ENCODE measurements at regions not wholly inside any gene's neighbourhood (a gene's known extent, or its start where the extent isn't known, plus 50 kb on each side); places are given as distances from the start of the nearest gene placed in this dataset.
A peak's percentile ranks its signal among the peaks of the same experiment; 100 is the strongest.

GRCh38 chr7:46864716-46865115 is 717.2 kb downstream of the TNS3 start:
- H3K4me1 ChIP-seq (ENCODE audit: insufficient read depth, low read length), result peaks cover 21% of the 10 kb centered on the region
- no peak overlapping the region for H3K4me2 ChIP-seq (ENCODE audit: insufficient read depth, low read length)
- peak overlapping the region; percentile 65 for H3K27ac ChIP-seq (ENCODE audit: low read depth, low read length)
- H3K36me3 ChIP-seq (ENCODE audit: insufficient read depth, low read length), result no peaks in the 10 kb centered on the region
- no peak for TF ChIP-seq CTCF (IDR thresholded peaks at IDR 0.05; ENCODE audit: extremely low read depth, low read depth, low read length)
- DNase-seq (ENCODE audit: insufficient read length, low spot score, missing footprints), result no peak
- no peaks in the 10 kb centered on the region for H3K27me3 ChIP-seq (ENCODE audit: insufficient read depth, low read length)
- no peaks in the 10 kb centered on the region for H3K9me3 ChIP-seq (ENCODE audit: low read depth, low read length)
- H3K79me2 ChIP-seq (ENCODE audit: insufficient read depth, low read length), result no peaks in the 10 kb centered on the region
- no peak overlapping the region for H3K4me3 ChIP-seq (ENCODE audit: insufficient read depth, low read length)
- H4K20me1 ChIP-seq (ENCODE audit: insufficient read depth, low read length), result no peaks in the 10 kb centered on the region
- no peak overlapping the region for H2AFZ ChIP-seq (ENCODE audit: low read length)

- H4K20me1 ChIP-seq (ENCODE audit: insufficient read depth, low read length), result no peaks in the 10 kb centered on the region
- no peaks in the 10 kb centered on the region for H3K27me3 ChIP-seq (ENCODE audit: insufficient read depth, low read length)
- no peaks in the 10 kb centered on the region for H3K36me3 ChIP-seq (ENCODE audit: insufficient read depth, low read length)
- H3K4me1 ChIP-seq (ENCODE audit: insufficient read depth, low read length), result peaks cover 40% of the 10 kb centered on the region
- peak; percentile 61 for DNase-seq (ENCODE audit: insufficient read length, low spot score, missing footprints)
- H3K9me3 ChIP-seq (ENCODE audit: low read depth, low read length), result no peaks in the 10 kb centered on the region
- H3K79me2 ChIP-seq (ENCODE audit: insufficient read depth, low read length), result no peaks in the 10 kb centered on the region
- peak overlapping the region; percentile 29 for H3K4me2 ChIP-seq (ENCODE audit: insufficient read depth, low read length)
- no peak for TF ChIP-seq CTCF (IDR thresholded peaks at IDR 0.05; ENCODE audit: extremely low read depth, low read depth, low read length)
- H3K4me3 ChIP-seq (ENCODE audit: insufficient read depth, low read length), result no peak overlapping the region
- peak overlapping the region; percentile 87 for H3K27ac ChIP-seq (ENCODE audit: low read depth, low read length)
- H2AFZ ChIP-seq (ENCODE audit: low read length), result peak overlapping the region; percentile 49
These were observed 721.9 kb downstream of the TNS3 start for GRCh38 chr7:46859963-46860475.

- Histone ChIP-seq H3K4me2 (ENCODE audit: insufficient read depth, low read length) (peak overlapping the region; percentile 64), H3K27ac (ENCODE audit: low read depth, low read length) (peak overlapping the region; percentile 91), H3K36me3 (ENCODE audit: insufficient read depth, low read length) (no peaks in the 10 kb centered on the region), H3K4me3 (ENCODE audit: insufficient read depth, low read length) (no peak overlapping the region), H3K79me2 (ENCODE audit: insufficient read depth, low read length) (no peaks in the 10 kb centered on the region), H4K20me1 (ENCODE audit: insufficient read depth, low read length) (no peaks in the 10 kb centered on the region), H3K9me3 (ENCODE audit: low read depth, low read length) (no peaks in the 10 kb centered on the region), H3K4me1 (ENCODE audit: insufficient read depth, low read length) (peaks cover 53% of the 10 kb centered on the region), H3K27me3 (ENCODE audit: insufficient read depth, low read length) (no peaks in the 10 kb centered on the region), H2AFZ (ENCODE audit: low read length) (no peak overlapping the region)
- no peak for DNase-seq (ENCODE audit: insufficient read length, low spot score, missing footprints)
- no peak for TF ChIP-seq CTCF (IDR thresholded peaks at IDR 0.05; ENCODE audit: extremely low read depth, low read depth, low read length)
These were observed 726.1 kb downstream of the TNS3 start for GRCh38 chr7:46855851-46856250.

- DNase-seq (ENCODE audit: insufficient read length, low spot score, missing footprints), result no peak
- no peaks in the 10 kb centered on the region for H3K9me3 ChIP-seq (ENCODE audit: low read depth, low read length)
- no peaks in the 10 kb centered on the region for H3K27me3 ChIP-seq (ENCODE audit: insufficient read depth, low read length)
- H4K20me1 ChIP-seq (ENCODE audit: insufficient read depth, low read length), result no peaks in the 10 kb centered on the region
- H3K36me3 ChIP-seq (ENCODE audit: insufficient read depth, low read length), result no peaks in the 10 kb centered on the region
- H3K4me3 ChIP-seq (ENCODE audit: insufficient read depth, low read length), result no peak overlapping the region
- peak overlapping the region; percentile 64 for H3K4me2 ChIP-seq (ENCODE audit: insufficient read depth, low read length)
- TF ChIP-seq CTCF (IDR thresholded peaks at IDR 0.05; ENCODE audit: extremely low read depth, low read depth, low read length), result peak; percentile 28
- H3K4me1 ChIP-seq (ENCODE audit: insufficient read depth, low read length), result peaks cover 54% of the 10 kb centered on the region
- no peaks in the 10 kb centered on the region for H3K79me2 ChIP-seq (ENCODE audit: insufficient read depth, low read length)
- peak overlapping the region; percentile 91 for H3K27ac ChIP-seq (ENCODE audit: low read depth, low read length)
- no peak overlapping the region for H2AFZ ChIP-seq (ENCODE audit: low read length)
These were observed 726.9 kb downstream of the TNS3 start for GRCh38 chr7:46854958-46855473.

Data from osteoblast (primary cell).